Right ventricle myocardium inferior (tissue), 1 donor: ENCODE measurements at regions not wholly inside any gene's neighbourhood (a gene's known extent, or its start where the extent isn't known, plus 50 kb on each side); places are given as distances from the start of the nearest gene placed in this dataset.
"Not testable (repeated sequence)": the region's sequence is repeated elsewhere in the genome, so short reads cannot be mapped to it uniquely, and the experiment has no call there.

Experiments
- ATAC-seq: fragments of 200-7000 bp; cut with Tn5 transposase; one replicate; pipeline ENCODE4 v1.9.1; 2020; ENCODE audit warnings: mild to moderate bottlenecking, moderate library complexity
- DNase-seq: peaks from one replicate; pipeline ENCODE4 v3.0.0; 2021; ENCODE audit errors: missing footprints
- intact Hi-C: fragments of 100-400 bp; cut with DNase I; formaldehyde crosslinking; loops from one replicate; pipeline ENCODE4 v1.11.0; 2022
- donor health status: DM: no; HTN: yes; CAD: no; lungs with severe emphysema.

DNA sequence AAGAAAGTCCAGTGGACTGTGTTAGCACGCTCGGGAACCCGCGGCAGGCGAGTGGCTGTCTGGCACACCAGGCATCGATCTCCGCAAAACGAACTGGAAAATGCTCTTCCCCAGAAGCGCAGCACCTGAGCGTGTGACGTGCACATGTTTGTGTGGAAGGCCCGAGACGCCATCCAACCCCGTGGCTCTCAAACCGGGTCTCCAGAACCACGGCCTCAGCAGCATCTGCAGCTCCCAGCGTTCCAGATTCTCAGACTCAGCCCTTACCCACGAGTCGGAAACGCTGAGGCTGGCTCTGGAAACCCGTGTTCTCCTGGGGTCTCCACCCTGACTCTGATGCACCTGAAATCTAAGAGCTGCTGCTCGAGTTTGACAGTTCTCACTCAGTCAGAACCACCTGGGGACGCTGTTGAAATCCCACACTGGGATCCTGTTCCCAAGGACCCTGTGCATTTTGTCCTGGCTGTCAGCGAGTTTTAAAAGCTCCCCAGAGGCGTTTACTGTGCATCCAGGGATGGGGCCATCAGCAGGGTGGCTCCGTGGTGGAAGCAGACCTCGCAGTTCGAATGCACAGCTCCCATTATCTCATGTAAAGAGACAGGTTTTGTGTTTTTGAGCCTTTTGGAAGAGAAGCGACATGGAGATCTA lies 69.0 kb downstream of the DLL1 start:
- DNase-seq = no peak
- intact Hi-C loops = no loop called here
- ATAC-seq = no peak

DNA sequence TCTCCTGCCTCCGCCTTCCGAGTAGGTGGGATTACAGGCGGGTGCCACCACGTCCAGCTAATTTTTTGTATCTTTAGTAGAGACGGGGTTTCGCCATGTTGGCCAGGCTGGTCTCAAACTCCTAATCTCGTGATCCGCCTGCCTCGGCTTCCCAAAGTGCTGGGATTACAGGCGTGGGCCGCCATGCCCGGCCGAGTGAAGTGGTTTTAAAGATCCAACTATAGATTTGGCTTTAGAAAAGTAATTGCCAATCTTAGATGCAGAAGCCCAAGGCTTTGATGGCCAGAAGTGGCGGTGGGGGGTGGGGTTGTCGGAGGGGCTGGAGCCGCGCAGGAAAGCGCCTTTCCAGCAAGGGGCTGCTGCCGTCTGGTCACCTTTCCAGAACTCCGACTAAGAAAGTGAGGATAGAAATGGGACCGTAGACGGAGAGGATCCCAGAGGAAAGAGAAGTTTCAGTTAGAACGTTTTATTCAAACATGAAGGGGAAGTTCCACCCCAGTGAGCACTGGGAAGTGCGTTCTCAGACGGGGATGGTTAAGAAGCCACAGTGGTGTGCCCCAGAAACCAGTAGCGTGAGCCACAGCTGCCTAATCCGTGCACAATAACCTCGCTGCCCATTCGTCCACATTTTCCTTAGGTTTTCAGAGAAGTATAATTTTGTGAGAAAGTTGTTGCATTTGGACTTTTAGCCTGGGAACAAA lies 69.7 kb downstream of the DLL1 start:
- ATAC-seq = no peak
- no peak for DNase-seq
- intact Hi-C loops = no loop called here

DNA sequence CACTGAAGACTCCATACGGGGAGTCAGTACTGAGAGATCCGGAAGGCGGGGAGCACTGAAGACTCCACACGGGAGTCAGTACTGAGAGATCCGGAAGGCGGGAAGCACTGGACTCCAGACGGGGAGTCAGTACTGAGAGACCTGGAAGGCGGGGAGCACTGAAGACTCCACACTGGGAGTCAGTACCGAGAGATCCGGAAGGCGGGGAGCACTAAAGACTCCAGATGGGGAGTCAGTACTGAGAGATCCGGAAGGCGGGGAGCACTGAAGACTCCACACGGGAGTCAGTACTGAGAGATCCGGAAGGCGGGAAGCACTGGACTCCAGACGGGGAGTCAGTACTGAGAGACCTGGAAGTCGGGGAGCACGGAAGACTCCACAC lies 77.2 kb downstream of the DLL1 start:
- intact Hi-C loops = not testable (repeated sequence)

DNA sequence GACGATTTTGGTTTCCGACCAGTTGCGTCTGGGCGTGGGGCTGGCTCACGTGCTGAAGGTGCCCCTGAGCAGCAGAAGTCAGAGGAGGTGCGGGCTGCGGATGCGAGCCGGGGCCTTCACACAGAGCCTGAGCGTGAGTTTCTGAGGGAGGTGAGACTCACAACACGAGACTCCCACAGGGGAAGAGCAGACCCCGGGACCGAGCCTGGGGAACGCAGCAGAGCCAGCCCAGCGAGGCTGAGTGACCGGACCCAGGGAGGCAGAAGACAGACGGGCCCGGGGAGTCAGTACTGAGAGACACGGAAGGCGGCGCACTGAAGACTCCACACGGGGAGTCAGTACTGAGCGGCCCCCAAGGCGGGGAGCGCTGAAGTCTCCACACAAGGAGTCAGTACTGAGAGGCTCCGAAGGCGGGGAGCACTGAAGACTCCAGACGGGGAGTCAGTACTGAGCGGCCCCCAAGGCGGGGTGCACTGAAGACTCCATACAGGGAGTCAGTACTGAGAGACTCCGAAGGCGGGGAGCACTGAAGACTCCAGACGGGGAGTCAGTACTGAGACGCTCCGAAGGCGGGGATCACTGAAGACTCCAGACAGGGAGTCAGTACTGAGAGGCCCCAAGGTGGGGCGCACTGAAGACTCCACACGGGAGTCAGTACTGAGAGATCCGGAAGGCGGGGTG lies 77.8 kb downstream of the DLL1 start:
- intact Hi-C loops = no loop called here
- DNase-seq (no peak), ATAC-seq (no peak)

More for the DNA sequence above, 77.2 kb downstream of the DLL1 start:
- ATAC-seq, DNase-seq: not testable (repeated sequence)

DNA sequence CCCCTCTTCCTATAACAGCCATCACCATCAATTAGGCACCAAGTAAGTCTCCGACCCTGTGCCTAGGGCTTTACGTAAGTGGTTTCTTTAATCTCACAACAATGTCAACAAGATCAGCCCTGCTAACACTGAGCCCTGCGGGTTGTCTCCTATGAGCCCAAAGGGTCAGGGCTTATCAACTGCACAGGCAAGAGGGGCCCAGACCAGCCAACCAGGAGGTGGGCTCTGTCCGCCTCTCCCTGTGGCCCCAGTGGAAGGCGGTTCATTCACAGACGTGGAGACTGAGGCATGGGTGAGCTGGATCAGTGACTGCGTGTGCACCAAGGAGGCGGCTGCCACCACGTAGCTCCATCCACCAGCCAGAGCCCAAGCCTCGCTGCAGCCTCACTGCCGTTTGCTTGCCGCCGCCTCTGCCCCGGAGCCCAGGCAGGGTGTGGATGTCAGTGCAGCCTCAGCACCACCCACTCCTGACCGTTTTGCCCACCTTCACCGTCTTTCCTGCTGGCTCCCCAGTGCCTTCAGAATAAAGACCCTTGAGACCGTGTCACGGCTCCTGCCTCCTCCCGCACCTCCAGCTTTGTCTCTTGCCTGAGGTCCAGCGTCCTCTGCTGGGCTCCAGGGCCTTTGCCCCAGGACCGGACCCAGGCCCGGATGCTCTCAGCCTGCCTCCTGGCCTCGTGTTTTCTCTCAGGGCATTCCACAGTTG lies 78.7 kb downstream of the DLL1 start:
- intact Hi-C loops = no loop called here
- DNase-seq (no peak), ATAC-seq (no peak)

DNA sequence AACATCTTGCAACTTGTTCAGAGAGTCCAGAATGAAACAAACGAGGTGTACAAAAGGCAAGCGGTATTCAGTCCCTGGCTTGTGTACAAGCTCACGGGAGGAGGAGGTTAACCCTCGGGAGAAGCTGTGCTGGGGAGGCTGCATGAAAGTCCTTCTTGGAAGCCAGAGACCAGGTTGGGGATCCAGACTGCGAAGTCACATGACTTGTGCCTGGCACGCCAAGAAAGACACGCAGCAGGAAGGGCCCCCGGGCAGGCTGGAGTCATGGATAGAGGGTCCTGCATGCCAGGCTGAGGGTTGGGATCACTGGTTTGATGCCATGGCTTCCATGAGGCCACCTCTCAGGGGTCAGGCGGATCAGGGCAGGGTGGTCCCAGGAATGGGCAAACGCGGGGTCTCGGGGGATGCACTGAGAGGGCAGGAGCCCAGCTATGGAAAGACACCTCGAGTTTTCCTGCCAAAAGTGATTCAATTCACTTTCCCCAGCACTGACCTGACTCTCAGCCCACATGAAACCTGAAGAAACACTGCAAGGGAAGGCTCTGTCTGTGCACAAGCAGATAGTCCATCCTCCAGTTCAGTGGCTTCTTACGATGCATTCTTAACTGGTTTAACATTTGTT lies 79.4 kb downstream of the DLL1 start:
- intact Hi-C loops = no loop called here
- ATAC-seq (no peak), DNase-seq (peak; percentile 67)

DNA sequence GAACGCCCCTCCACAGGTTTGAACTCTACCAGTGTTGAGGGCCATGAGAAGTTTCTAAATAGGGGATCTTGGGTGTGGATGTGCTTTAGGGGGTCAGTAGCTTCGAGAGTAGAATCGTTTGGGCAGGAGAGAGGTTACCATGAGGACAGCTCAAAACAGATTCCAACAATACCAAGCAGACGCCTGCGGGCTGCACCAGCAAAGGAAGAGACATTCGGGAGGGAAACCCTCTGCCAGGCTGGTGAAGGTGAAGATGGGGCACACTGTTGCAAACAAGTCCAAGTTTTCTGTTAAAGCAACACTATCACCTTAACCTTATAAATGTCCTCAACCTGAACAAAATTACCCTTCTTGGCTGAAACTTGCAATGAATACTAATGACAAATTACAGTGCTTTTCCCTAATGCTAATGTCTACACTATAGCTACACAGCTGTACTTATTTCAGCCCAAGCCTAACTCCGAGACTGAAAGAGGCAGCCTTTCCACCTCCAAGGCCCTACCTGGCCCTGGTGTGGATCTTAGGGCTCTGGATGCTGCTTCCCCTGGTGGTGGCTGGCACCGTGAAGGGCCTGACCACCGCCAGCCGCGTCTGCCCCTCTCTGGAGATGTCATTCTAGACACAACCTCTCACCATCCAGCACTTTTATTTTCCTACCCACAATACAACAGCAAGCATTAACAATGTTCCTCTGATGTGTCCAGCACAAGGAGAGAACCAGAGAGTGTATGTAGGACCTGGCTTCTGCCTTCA lies 80.1 kb downstream of the DLL1 start:
- intact Hi-C loops = no loop called here
- no peak for ATAC-seq
- DNase-seq = no peak

DNA sequence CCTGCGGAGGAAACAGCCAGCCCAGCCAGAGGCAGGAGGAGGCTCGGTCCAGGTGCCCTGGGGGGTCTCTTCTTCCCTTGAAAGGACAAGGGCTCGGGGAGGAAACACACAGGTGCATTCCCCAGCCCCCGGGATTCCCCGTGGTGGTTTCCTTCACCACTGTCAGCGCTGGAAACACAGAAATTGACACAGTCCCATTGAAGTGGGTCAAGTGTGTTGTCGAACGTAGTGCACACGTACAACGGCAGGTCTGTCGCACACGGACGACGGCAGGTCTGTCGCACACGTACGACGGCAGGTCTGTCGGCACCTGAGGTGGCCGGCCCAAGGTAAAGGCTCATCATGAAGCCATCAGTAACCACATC lies 80.9 kb downstream of the DLL1 start:
- DNase-seq (no peak), ATAC-seq (no peak)
- intact Hi-C loops = no loop called here

DNA sequence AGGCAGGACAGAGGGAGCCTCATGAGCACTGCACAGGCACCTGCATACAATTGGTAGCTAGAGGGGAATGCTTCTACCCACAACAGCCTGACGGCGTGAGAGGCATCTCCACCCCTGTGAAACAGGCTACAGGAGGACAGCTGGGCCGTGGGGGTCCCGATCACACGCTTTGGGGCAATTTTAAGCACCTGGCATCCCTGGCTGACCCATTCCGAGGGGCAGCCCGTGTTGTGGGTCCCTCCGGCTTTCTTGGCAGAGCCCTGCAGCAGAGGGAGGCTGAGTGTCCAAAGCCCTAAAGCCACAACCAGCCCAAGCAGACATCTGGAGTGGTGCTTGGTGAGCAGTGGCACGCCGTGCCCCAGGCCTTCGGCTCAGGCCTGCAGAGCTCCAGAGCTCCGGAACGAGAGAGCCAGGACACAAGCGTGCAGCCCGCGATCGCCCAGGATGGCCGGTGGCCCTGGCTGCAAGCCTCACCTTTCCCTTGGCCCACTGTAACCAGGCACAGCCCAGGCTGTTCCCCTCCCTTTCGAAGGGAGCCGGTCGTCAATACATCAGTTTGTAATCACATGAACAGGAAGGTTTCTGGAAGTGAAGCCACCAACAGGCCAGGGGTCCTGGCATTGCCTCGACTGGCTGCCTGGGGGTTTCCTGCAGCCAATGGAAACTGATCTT lies 81.4 kb downstream of the DLL1 start:
- intact Hi-C loops = no loop called here
- DNase-seq (no peak), ATAC-seq (no peak)

DNA sequence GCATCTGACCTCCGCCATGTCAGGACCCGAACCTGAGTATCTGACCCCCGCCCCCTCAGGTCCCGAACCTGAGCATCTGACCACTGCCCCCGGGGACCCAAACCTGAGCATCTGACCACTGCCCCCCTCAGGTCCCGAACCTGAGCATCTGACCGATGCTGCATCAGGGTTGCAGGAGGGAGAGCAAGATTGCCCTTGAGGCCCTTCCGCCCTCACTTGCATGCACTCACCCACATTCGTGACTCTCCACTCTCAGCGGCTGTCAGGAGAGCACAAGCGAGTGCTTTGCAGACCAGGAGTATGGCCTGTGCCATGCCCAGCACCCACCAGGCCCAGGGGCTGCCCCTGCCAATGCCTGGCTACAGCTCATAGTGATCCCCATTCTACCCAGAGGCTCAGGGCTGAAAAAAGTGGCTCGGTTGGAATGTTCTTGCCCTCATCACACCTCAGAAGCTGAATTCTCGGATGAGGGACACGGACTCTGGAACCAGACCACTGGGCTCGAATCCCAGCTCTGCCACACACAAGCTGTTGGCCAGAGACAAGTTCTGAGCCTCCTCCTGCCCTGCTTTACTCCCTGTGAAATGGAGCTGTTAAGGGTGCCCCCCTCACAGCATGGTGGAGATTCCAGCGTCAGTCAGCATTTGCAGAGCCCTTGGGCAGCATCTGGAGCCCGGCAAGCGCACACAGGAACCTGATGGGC lies 82.1 kb downstream of the DLL1 start:
- DNase-seq (peak; percentile 22), ATAC-seq (no peak)
- intact Hi-C loops = no loop called here

DNA sequence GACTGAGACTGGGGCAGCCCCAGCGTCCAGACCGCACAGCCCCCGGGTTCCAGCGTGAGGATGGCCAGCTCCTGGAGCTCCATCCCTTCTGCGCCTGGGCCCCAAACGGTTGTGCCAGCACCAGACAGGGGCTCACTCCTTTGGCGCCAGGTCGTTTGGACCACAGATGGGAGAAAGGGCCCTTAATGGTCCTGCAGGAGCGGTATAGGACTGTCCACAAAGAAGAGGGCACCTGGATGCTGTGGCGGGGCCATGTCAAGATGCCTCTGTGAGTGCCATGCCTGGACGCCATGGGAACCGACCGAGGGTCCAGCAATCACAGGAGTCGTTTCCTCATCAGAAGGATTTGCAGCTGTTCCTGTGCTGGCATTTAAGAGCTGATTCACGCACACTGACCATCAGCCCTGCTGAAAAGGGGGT lies 82.7 kb downstream of the DLL1 start:
- intact Hi-C loops = no loop called here
- DNase-seq = peak; percentile 30
- ATAC-seq = no peak

DNA sequence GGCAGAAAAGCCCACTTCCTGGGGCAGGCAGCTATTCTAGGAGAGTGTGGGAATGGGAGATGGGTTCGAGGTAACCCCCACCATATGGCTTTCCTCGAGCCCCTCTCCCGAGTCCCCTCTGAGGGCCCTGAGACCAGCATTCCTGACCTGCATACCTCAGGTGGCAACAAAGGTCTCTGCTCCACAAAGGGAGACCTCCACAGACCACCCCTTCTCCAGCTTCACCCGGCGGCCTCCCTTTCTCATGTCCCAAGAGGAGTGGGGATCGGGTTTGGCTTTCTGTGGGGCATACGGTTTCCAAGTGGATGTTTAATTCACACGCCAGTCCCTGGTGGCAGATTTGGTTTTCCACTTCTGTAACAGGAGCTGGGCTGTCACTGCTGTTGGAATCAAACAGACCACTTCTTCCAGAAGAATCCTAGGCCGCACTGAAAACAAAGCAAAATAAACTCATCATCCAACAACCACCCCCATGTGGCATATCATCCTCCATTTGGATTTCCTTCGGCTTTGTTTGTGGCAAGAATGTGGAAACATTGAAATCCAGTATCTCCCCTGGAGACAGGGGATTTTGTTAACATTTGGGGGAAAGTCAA lies 83.2 kb downstream of the DLL1 start:
- ATAC-seq (no peak), DNase-seq (no peak)
- intact Hi-C loops = no loop called here

DNA sequence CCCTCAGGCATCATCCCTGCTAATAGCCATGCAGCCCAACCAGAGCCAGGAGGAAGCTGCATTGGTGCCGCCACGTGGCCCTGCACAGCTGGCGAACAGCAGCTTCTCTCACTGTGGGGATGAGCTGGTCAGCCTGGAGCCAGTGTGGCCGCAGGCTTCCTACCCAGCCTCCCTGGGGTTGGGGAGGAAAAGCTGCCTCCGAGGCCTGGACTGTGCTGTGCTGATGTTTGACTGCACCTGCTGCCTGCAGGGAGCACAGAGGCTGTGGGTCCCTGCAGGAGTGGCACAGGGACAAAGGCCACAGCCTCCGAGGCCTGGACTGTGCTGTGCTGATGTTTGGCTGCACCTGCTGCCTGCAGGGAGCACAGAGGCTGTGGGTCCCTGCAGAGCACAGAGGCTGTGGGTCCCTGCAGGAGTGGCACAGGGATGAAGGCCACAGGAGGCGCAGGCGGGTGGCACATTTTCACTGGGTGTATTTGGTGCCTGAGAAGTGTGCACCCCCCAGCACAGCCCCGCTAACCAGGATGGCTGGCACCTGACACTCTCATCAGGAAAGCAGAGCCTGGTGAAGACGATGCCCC lies 83.9 kb downstream of the DLL1 start:
- DNase-seq (no peak), ATAC-seq (no peak)
- intact Hi-C loops = no loop called here

DNA sequence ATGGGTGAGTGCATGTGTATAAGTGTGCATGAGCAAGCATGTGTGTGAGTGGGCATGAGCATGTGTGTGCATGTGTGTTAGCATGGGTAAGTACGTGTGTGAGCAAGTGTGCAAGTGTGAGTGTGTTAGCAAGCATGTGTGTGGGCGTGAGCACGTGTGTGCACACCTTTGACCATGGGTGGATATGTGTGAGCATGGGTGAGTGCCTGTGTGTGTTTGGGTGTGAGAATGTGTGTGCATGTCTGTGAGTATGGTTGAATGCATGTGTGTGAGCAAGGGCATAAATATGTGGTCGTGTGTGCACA lies 84.6 kb downstream of the DLL1 start:
- DNase-seq (no peak), ATAC-seq (no peak)
- intact Hi-C loops = no loop called here

DNA sequence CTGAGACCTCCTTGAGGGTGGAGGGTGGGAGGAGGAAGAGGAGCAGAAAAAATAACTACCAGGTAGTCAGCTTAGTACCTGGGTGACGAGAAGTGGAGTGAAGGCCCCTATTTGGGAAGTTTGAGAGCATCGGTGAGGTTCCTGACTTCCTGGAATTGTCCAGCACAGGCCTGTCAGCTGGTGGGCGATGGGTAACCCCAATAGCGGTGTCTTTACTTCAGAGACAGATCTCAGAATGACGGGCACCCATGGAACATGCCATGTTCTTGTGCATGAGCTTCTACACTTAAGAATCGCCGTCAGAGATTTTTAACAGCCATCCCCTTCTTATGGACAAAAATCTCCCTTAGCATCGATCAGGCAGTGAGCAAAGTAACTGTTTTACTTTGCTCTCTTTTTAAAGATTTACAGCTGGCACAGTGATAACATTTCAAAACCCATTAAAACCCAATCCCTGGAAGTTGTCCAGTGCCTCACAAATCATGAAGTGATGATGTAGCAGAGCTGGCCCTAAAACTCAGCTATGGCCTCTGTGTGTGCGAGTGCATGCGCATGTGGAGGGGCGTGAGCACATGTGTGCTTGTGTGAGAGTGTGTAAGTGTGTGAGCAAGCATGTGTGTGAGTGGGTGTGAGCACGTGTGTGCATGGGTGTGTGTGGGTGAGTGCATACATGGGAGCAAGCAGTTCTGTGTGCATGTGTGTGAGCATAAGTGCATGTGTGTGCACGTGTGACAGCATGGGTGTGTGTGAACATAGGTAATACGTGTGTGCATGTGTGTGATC lies 85.2 kb downstream of the DLL1 start:
- intact Hi-C loops = no loop called here
- ATAC-seq (no peak), DNase-seq (no peak)

DNA sequence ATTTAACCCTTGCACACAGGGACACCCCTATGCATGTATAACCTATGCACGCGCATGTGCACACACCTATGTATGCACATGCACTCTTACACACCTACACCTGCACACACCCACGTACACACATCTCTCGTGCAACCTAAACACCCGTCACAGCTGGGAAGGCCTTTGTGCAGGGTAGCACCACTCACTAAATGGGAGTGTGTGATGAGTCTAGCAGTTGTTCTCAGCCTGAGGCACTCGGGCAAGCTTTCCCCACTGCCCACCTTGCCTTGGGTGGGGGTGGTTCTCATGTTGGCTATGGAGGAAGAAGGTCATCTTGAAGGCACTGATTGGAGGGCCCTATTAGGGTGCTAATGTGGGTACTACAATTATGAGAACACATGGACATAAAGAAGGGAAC lies 85.8 kb downstream of the DLL1 start:
- ATAC-seq (no peak), DNase-seq (no peak)
- intact Hi-C loops = no loop called here
